Panc1 (cell line): ENCODE measurements at regions not wholly inside any gene's neighbourhood (a gene's known extent, or its start where the extent isn't known, plus 50 kb on each side); places are given as distances from the start of the nearest gene placed in this dataset.

Experiments used
- CTCF ChIP-seq: fragments of 450-650 bp; IDR thresholded peaks from 2 replicates; pipeline ENCODE4 v1.5.1; 2017; ENCODE audit warnings: mild to moderate bottlenecking
- POLR2AphosphoS5 ChIP-seq: IDR thresholded peaks from 2 replicates; pipeline ENCODE4 v1.6.1; 2012; ENCODE audit warnings: mild to moderate bottlenecking, low read depth, low read length, moderate library complexity
- SIN3A ChIP-seq: IDR thresholded peaks from 2 replicates; pipeline ENCODE4 v1.6.1; 2012; ENCODE audit warnings: low read depth, mild to moderate bottlenecking, low read length, moderate library complexity, borderline replicate concordance; ENCODE audit not compliant: insufficient read depth
- TCF7L2 ChIP-seq: IDR thresholded peaks from 2 replicates; pipeline ENCODE4 v1.6.1; 2011; ENCODE audit warnings: mild to moderate bottlenecking, low read depth, low read length, inconsistent platforms

DNA sequence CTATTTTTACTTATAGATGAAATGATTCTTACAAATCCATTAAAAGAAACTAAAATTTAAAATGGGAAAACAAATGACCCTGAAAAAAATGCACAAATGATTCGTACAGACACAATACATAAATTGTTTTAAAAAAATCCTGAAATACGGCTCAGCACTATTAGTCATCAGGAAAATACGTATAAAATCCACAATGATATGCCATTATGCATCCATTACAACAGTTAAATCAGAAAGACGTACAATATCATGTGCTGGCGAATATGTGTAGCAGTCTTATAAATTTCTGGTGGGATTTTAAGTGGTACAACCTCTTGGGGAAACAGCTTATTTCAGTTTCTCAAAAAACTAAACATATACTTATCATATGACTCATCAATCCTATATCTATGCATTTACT is 600.1 kb upstream of the STEAP1 start:
- no peak for TF ChIP-seq TCF7L2
- TF ChIP-seq CTCF: no peak
- no peak for TF ChIP-seq SIN3A
- no peak for TF ChIP-seq POLR2AphosphoS5
